HG03558 (cell line): ENCODE measurements at regions not wholly inside any gene's neighbourhood (a gene's known extent, or its start where the extent isn't known, plus 50 kb on each side); places are given as distances from the start of the nearest gene placed in this dataset.

ENCODE experiments used
- ATAC-seq: cut with Tn5 transposase; IDR thresholded peaks from one replicate; pipeline ENCODE4 v1.9.1; 2021; ENCODE audit warnings: moderate number of reproducible peaks; ENCODE audit not compliant: unreplicated experiment; ENCODE audit errors: extremely low read depth

DNA sequence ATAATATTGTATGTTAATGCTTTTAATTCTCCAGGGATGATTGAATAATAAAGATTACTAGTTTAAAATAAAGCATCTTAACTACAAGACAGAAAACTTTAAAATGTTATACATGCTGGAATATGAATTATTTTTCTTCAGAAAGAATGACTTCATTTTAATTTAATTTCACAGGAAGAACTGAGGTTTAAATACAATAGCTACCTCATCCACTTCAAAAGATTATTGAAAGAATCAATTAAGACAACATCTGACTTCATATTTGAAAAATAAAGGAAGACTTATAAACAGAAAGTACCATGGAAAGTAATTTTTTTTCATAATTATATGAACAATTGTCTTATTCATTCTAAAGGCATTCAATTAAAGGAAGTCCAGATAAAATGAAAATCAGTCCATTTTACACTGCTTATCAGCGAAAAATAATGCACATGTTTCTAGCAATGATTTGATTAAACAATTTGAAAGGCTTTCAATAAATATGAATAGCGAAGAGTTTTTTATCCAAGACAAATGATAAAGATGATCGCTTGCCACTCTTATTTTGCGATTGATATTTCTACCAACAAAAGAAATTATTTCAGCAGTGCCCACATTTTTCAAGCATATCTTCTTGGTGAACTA is 368.5 kb upstream of the OPRM1 start:
- no peak for ATAC-seq

DNA sequence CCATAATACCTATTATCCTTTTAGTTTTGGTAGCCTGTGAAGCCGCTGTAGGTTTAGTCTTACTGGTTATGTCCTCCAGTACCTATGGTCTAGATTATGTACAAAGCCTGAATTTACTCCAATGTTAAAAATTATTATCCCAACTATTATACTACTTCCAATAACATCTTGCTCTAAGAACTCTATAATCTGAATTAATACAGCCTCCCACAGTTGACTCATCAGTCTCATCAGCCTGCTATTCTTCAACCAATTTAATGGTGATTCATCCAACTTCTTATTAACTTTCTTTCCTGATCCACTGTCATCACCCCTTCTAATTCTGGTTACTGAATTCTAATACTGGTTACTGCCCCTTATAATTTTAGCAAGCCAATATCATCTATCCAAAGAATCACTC is 370.3 kb upstream of the OPRM1 start:
- no peak for ATAC-seq

DNA sequence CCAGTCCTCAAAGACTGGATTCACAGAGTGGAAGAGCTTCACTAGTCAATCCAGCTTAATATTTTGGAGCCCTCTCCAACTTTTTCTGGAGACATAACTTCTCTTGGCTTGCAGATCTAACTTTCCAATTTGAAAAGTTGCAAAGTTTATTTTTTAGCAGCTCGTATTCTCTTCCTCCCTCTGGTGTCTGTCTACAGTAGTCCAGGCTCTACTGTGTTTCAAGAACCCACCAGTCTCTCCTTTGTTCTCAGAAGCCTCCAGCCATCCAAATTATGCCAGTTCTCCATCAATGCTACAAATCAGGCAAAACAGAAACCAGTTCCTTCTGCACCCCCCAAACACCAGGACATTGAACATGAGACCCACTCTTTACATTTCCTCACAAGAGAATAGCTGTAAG is 376.1 kb upstream of the OPRM1 start:
- ATAC-seq = no peak

DNA sequence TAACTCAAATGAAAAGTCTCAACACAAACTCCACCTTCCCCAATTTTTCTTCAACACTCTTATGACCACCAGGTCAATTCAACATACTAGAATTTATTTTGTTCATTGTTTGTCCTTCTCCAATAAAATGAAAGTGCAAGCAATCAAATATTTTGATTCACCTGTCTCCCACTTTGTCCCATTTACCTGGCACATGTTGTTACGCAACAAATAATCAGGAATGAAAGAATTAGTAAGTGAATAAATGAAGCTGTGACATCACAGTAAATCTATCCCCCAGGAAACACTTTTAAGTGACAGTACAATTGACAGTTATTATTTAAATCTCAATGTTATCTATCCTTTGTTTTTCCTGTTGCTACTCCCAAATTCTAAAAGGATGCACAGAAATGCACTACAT is 393.7 kb upstream of the OPRM1 start:
- ATAC-seq = no peak

DNA sequence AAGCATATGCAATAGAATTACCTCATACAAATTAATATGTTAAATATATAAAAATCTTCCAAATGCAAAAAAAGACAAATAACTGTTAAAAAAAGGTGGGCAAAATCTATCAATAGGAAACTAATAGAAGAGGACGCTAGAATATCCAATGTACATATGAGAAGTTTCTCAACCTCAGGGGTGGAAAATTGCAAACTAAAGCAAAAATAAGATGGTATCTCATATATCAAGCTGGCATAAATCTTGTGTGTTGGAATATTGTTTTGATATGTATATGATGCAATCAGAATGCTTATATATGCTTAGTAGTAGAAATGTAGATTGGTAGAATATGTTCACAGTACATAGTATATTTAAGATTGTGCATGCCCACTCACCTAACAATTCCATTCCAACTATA is 395.0 kb upstream of the OPRM1 start:
- no peak for ATAC-seq

DNA sequence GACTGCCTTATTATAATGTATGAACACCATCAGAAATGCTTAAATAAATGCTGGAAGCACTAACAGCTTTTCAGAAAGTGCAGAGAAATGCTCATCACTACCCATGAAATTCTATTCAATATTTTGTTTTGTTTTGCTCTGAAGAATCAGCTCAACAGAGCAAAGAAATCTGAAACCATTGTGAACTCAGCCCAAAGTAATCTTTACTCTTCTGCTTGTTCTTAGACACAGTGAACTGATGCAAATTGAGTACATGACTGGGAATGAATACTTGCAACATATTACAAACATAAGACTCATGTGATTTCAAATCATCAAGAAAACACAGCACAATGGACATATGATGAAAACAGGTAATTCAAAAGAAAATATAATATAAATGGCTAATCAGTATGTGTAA is 404.6 kb upstream of the OPRM1 start:
- ATAC-seq = no peak

DNA sequence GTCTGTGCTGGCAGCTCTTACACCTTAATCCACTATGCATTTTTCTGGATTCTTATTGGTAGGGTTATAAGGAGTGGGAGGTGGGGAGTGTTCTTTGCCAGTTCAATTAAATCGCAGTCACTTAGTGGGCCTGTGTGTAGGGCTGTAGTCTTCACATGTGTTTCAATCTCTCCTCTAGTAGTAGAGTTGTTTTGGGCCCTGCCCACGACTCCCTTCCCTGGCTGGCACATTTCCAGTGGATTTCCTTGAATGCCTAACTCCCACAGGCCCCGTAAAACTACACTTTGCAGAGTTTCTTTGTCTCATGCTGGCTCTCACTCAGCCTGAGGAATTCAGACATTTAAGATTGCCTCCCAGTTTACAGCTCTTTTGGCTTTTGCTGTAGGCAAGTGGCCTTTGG is 414.0 kb upstream of the OPRM1 start:
- ATAC-seq = no peak

DNA sequence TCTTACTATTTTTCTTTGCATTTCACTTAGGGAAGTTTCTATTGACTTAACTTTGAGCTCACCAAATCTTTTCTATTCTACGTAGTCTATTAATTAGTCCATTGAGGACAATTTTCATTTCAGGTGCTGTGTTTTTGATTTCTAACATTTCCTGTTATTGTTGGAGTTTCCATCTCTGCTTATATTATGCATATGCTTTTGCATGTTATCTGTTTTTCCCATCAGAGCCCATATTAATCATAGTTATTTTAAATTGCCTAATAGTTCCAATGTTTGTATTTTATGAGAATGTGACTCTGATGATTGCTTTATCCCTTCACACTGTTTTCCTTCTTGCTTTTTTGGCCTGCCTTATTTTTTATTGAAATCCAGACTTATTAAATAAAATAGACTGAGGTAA is 414.5 kb upstream of the OPRM1 start:
- ATAC-seq = no peak

DNA sequence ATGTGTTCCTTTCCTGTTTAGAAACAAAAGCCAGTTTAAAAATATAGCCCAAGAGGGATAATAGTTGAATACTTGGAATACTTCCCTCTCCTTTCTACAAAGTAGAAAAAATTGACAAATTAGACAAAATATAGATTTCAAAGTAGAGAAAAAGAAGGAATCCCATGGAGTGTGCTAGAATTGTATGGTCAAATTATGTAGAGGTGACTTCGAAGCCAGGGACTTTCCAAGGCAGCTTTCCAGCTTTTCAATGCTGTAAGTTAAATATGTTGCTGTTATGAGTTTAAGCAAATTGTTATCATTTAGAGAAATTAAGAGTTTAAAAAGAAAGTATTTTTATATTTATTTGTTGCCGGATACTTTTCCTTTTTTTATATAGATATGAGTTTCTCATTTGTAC is 415.5 kb upstream of the OPRM1 start:
- ATAC-seq = no peak

DNA sequence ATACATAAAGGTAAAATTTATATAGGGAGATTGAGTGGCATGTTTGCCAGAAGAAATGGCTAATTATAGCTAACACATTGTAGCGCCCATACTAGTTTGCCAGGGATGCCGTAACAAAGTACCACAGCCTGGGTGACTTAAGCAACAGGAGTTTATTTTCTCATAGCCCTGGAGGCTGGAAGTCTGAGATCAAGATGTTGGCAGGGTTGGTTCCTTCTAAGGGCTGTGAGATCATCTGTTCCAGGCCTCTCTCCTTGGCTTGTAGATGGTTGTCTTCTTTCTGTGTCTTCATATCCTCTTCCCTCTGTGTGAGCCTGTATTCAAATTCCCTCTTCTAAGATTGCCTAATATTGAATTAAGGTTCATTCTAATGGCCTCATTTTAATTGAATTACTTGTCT is 417.5 kb upstream of the OPRM1 start:
- no peak for ATAC-seq

DNA sequence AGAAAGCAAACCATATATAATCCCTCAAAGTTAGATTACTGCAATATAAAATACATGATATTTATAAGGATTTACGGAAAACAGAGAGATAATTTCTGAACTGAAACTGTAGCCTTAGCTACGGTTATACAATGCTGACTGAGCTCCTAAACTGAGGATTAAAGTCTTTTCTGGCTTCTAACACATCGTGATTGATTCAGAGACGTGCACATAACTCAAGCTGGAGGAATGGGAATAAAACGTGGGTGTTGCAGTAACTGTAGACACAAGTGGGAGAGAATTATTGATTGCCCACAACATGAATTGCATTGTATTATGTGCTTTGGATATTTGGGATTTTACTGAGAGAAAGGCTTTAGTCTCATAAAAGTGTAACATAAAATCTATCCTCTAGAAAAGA is 418.0 kb upstream of the OPRM1 start:
- no peak for ATAC-seq

DNA sequence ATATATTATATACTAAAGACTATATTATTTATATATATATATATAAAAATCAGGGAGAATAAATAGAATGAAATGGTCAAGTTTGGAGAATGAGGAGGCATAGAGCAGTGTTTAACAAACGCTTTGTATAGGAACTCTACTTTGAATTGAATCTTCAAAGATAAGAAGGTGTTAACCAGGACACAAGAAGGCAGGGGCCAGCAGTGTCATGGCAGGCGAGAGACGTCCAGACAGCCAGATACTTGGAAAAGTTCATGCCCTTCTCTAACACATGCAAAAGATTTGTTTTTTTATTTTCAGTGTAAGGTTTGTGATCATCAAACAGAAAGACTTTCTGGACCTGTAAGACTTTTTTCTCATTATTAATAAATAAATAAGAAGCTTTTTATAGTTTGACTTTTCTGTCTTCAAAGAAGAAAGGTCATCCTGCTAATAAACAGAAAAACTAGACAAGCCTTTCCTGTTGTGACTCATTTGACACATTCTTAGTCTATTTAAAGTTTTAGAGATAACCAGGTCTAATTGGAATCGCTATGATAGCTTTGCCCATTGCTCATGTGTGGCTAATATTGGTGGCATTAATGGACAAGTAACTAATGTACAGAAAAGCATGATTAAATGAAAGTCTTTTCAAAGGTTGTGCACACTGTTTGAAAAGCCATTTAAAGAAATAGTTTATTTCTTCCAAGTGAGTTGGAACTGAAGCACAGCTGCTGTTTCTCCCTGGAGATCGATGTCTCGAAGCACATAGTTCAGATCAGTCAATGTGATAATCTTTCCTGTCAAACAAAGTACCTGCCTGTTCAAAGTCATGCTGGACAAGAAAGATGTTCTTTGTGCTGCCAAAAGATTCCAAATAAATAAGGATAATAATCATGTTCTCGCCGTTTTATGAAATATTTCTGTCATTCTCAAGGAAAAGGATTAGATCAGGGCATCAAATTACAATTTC is 420.4 kb upstream of the OPRM1 start:
- no peak for ATAC-seq

DNA sequence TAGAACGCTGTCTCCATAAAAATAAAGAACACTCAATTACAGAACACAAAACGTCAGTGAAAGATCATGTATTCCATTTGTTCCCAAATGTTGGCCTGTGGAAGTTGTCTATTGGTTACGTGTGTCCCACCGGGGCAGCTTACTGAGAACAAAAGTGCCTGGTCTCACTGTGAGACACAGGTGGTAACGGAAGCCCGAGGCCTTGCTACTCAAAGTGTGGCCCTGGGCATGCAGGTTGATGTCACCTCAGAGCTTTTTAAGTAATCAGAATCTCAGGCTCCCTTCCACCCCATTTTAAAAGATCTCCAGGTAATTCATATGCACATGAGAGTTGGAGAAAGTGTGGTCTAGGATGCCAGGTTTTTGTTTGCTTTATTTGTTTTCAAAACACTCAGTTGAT is 422.5 kb upstream of the OPRM1 start:
- ATAC-seq = no peak

DNA sequence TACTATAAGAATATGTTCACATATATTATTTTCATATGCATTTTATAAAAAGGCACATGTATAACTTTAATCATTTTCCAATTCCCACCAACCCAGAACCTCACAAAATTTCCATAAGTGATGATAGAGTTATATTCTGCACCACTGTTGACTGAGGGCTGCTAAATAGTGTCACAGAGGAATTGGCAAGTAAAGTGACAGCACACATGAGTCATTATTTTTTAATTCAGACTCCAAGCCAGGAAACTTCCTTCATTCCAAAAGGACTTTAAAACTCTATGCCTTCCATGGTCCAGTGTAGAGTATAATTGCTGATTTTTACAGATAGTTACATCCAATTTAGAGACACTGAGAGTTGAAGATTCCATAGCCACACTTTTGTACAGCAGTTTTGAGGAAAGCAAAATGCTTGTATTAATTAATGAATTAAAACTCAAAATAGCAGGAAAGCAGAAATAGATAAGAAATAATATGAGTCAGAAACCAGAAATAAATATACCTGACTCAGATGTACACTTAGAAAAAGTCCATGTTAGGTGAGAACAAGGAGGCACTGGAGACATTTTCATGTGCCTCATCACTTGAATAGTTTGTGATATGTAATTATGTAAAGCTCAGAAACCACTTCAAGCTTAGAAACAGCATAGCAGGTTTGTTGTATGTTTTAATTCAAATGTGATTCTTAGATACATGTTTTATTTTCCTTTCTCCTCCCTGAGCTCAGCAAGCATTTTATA is 425.2 kb upstream of the OPRM1 start:
- no peak for ATAC-seq

DNA sequence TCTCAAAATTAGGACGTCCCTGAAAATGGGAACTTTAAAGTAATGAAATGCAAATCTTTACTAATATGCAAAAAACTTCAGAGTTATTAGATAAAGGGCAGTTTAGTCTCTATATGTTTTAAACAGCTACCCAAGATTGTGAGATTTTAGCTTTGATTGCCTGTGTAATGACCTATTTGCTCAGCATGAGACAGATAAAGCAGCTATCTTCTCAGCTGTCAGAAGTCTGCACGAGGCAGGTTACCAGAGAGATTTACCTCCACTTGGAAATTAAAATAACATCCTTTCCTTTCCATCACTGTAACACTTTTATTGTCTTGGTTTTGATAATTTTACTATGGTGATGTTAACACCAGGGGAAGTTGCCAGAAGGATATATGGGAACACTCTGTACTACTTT is 436.6 kb upstream of the OPRM1 start:
- no peak for ATAC-seq

DNA sequence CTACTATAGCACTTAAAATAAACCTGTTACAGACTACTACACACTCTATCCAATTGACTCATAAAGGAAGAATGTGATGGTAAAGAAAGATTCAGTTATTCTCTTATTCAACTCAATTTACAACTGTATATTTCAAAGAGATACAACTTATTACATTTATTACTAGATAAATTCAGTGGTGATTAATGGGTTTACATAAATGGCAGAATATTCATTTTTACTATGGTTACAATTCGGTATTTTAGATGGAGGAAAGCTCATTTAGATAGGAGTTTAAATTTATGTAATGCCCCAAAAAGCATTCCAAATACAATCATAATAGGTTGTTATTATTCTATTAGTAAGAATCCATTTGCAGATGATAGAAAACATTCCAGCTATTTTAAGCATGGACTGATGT is 439.1 kb upstream of the OPRM1 start:
- ATAC-seq = no peak

DNA sequence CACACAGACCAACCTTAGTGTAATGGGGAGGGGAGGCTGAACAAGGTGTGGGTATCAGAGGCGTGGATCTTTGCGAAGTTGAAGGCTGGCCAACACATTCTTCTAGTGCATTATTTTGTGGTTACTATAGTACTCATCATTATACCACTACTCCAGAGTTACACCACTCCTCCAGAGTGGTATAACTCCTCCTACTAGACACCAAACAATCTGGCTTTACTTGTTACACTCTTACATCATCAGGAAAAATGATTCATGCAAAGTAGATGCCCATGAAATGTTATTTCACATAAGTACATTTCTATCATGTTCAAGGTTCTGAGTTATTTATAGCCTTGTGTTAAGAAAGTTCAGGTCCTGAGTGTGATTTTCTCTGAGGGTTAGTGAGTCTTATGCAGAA is 443.1 kb upstream of the OPRM1 start:
- no peak for ATAC-seq

DNA sequence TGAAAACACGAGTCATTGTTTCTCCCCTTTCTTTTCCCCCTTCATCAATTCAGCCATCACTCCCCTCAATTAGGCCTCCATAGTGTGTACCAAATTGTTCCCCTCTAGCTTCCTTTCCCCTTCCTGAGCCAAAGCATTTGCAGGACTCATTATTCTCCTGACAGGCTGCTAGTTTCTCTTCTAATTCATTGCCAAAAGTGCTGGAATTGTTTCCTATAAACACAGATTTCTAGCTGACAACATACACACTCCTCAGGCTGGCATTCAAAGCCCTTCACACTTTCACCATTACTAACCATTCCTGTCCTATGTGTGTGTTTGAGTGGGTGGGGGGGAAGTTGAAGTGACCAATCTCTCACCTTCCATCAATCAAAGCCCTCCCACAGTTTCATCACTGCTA is 444.2 kb upstream of the OPRM1 start:
- ATAC-seq = no peak

DNA sequence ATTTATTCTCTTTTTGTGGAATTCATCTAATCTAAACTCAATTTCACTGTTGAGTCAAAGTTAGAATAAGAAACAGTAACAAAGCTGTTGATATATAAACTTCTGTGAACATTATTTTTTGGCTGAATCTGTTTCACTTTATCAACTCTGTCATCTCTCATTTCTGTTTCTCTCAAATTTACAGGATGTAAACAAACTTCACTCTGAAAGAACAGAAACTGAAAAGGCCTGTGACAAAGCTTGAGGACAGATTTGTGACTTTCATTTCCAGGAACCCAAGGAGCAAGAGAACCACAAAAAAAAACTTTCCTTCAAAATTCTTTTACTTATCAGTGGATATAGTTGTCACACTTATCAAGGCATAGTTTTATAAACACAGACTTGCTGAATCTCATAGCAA is 447.9 kb upstream of the OPRM1 start:
- no peak for ATAC-seq

DNA sequence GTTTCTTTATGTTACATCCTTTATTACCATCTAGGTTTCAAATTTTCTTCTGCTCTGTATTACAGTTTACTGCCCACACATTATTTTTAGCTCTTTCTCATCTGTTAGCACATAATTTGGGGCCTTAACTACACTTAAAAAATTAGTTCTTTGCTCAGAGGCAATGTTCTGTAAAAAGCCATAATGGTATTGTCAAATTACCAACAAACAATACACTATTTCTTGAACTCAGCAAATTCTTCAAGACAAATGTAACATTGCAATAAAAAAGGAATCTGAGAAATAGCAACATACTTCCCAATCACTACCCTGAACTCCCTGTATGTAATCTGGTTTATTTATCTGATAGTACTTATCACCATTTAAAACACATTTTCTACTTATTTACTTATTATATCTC is 448.6 kb upstream of the OPRM1 start:
- ATAC-seq = no peak

DNA sequence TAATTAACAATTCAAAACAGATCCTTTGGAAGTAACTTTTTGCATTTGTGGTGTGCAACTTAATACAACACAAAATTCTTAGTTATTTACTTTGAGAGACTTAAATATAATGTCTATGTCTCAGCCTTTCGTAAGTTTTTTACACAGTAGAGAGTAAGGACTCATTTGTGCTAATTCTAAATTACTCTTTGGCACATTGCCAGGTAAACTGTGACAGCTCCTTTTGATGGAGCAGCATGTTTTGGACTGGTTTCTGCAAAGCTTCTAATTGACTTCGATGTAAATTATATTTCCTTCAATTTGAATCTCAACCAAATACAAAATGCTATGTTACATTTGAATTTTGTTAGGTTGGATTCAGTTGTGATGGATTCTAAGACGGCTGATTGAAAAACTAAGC is 450.7 kb upstream of the OPRM1 start:
- no peak for ATAC-seq
